Vagina (tissue), 2 donors: ENCODE measurements at regions not wholly inside any gene's neighbourhood (a gene's known extent, or its start where the extent isn't known, plus 50 kb on each side); places are given as distances from the start of the nearest gene placed in this dataset.
"Not testable (repeated sequence)": the region's sequence is repeated elsewhere in the genome, so short reads cannot be mapped to it uniquely, and the experiment has no call there.

Source experiments
- DNase-seq, 2 donors: peaks; one replicate each; pipeline ENCODE4 v3.0.0-alpha.2; 2017; ENCODE audit errors: extremely low spot score in 2 of 2
- H3K27ac ChIP-seq: fragments of 200-600 bp; sonication (generic); one replicate; pipeline ENCODE4 v1.5.1; 2019
- H3K27me3 ChIP-seq: fragments of 200-600 bp; sonication (generic); one replicate; pipeline ENCODE4 v1.5.1; 2019
- H3K36me3 ChIP-seq, 2 donors: fragments of 200-600 bp; sonication (generic); one replicate each; pipeline ENCODE4 v1.5.1; 2017 to 2019
- H3K4me1 ChIP-seq: fragments of 200-600 bp; sonication (generic); one replicate; pipeline ENCODE4 v1.5.1; 2019
- H3K4me3 ChIP-seq, 2 donors: fragments of 200-600 bp; sonication (generic); 1 replicate in 1 of 2; 2 replicates in 1 of 2; pipeline ENCODE4 v1.5.1; 2016 to 2019
- H3K9me3 ChIP-seq: fragments of 200-600 bp; sonication (generic); one replicate; pipeline ENCODE4 v1.5.1; 2019
- POLR2A ChIP-seq, 2 donors: fragments of 450-650 bp; IDR thresholded peaks; one replicate each; pipeline ENCODE4 v1.6.1; 2017; ENCODE audit warnings: antibody characterized with exemption in 2 of 2, mild to moderate bottlenecking in 2 of 2, moderate library complexity in 2 of 2
- POLR2AphosphoS5 ChIP-seq, 2 donors: sonication (generic); formaldehyde crosslinking; IDR thresholded peaks; one replicate each; pipeline ENCODE4 v1.9.0; 2017; ENCODE audit warnings: antibody characterized with exemption in 2 of 2, mild to moderate bottlenecking in 2 of 2, low read depth in 1 of 2; ENCODE audit not compliant: insufficient read depth in 1 of 2
- intact Hi-C: fragments of 100-400 bp; cut with DNase I; formaldehyde crosslinking; loops from one replicate; pipeline ENCODE4 v1.15.1; 2023
- TF ChIP-seq, protein P1 (sequence below), 3 experiments: fragments of 450-650 bp in 2 of 3; fragments of 200-600 bp in 1 of 3; sonication (generic) in 1 of 3; IDR thresholded peaks; one replicate each; pipeline ENCODE4 v1.5.1; 2017 to 2019; ENCODE audit warnings: antibody characterized with exemption in 3 of 3, mild to moderate bottlenecking in 2 of 3, moderate library complexity in 2 of 3

- no peak for DNase-seq
- Histone ChIP-seq H3K9me3 (no peaks in the 10 kb centered on the region), H3K4me1 (no peaks in the 10 kb centered on the region), H3K27ac (no peak overlapping the region), H3K4me3 (no peak overlapping the region), H3K27me3 (no peaks in the 10 kb centered on the region), H3K36me3 (no peaks in the 10 kb centered on the region)
- intact Hi-C loops: no loop called here
- TF ChIP-seq POLR2A (IDR thresholded peaks at IDR 0.05) (no peak), POLR2AphosphoS5 (IDR thresholded peaks at IDR 0.05; ENCODE audit: insufficient read depth in 1 of 2, low read depth in 1 of 2) (no peak)
- TF ChIP-seq, protein P1, sequence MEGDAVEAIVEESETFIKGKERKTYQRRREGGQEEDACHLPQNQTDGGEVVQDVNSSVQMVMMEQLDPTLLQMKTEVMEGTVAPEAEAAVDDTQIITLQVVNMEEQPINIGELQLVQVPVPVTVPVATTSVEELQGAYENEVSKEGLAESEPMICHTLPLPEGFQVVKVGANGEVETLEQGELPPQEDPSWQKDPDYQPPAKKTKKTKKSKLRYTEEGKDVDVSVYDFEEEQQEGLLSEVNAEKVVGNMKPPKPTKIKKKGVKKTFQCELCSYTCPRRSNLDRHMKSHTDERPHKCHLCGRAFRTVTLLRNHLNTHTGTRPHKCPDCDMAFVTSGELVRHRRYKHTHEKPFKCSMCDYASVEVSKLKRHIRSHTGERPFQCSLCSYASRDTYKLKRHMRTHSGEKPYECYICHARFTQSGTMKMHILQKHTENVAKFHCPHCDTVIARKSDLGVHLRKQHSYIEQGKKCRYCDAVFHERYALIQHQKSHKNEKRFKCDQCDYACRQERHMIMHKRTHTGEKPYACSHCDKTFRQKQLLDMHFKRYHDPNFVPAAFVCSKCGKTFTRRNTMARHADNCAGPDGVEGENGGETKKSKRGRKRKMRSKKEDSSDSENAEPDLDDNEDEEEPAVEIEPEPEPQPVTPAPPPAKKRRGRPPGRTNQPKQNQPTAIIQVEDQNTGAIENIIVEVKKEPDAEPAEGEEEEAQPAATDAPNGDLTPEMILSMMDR (IDR thresholded peaks at IDR 0.05): no peak
Measured at GRCh38 chr13:87322386-87322785, 348.8 kb upstream of the SLITRK5 start.

- no peak for DNase-seq
- no peak overlapping the region for H3K27ac ChIP-seq
- no peaks in the 10 kb centered on the region for H3K4me1 ChIP-seq
- H3K9me3 ChIP-seq: no peaks in the 10 kb centered on the region
- H3K4me3 ChIP-seq: no peak overlapping the region
- H3K36me3 ChIP-seq: no peaks in the 10 kb centered on the region
- no peaks in the 10 kb centered on the region for H3K27me3 ChIP-seq
- intact Hi-C loops: no loop called here
- TF ChIP-seq POLR2A (IDR thresholded peaks at IDR 0.05) (no peak), POLR2AphosphoS5 (IDR thresholded peaks at IDR 0.05; ENCODE audit: insufficient read depth in 1 of 2, low read depth in 1 of 2) (no peak)
Measured at GRCh38 chr13:87324558-87324957, 346.6 kb upstream of the SLITRK5 start.

- no peak for DNase-seq
- H3K36me3 ChIP-seq: no peaks in the 10 kb centered on the region
- no peak overlapping the region for H3K27ac ChIP-seq
- intact Hi-C loops: no loop called here
- no peaks in the 10 kb centered on the region for H3K9me3 ChIP-seq
- no peaks in the 10 kb centered on the region for H3K27me3 ChIP-seq
- TF ChIP-seq POLR2A (IDR thresholded peaks at IDR 0.05) (no peak), POLR2AphosphoS5 (IDR thresholded peaks at IDR 0.05; ENCODE audit: insufficient read depth in 1 of 2, low read depth in 1 of 2) (peak in 1 of 2 donors; percentile 72)
- H3K4me3 ChIP-seq: no peak overlapping the region
- no peaks in the 10 kb centered on the region for H3K4me1 ChIP-seq
Measured at GRCh38 chr13:87331178-87331577, 340.0 kb upstream of the SLITRK5 start.

- Histone ChIP-seq H3K27me3 (no peaks in the 10 kb centered on the region), H3K27ac (no peak overlapping the region), H3K4me1 (no peaks in the 10 kb centered on the region), H3K36me3 (no peaks in the 10 kb centered on the region), H3K9me3 (no peaks in the 10 kb centered on the region), H3K4me3 (no peak overlapping the region)
- TF ChIP-seq, protein P1 (IDR thresholded peaks at IDR 0.05): no peak
- no peak for TF ChIP-seq POLR2A (IDR thresholded peaks at IDR 0.05)
- no peak for TF ChIP-seq POLR2AphosphoS5 (IDR thresholded peaks at IDR 0.05; ENCODE audit: insufficient read depth in 1 of 2, low read depth in 1 of 2)
- intact Hi-C loops: no loop called here
- no peak for DNase-seq
Measured at GRCh38 chr13:87333599-87333998, 337.6 kb upstream of the SLITRK5 start.

DNA sequence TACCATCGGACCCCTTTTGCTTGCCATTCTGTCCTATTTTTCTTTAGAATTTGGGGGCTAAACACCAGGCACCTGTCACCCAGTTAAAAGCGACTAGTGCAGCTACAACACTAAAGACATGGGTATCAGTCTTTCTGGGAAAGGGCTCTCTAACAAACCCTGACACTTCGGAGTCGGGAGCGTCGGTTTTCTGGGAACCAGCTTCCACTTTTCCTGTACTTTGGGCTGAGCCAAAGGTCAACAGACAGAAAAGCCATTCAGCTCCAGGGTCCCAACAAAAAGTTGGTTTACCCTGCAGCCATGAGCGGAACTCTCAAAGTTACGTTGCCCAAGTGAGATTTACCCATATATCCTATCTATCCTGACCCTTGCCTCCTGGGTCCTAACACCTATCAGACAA, 337.0 kb upstream of the SLITRK5 start:
- no peak overlapping the region for H3K4me3 ChIP-seq
- H3K4me1 ChIP-seq: no peaks in the 10 kb centered on the region
- no peak for TF ChIP-seq POLR2AphosphoS5 (IDR thresholded peaks at IDR 0.05; ENCODE audit: insufficient read depth in 1 of 2, low read depth in 1 of 2)
- TF ChIP-seq POLR2A (IDR thresholded peaks at IDR 0.05): no peak
- TF ChIP-seq, protein P1 (IDR thresholded peaks at IDR 0.05): no peak
- H3K27ac ChIP-seq: no peak overlapping the region
- no peak for DNase-seq
- H3K27me3 ChIP-seq: no peaks in the 10 kb centered on the region
- intact Hi-C loops: no loop called here
- H3K36me3 ChIP-seq: no peaks in the 10 kb centered on the region
- no peaks in the 10 kb centered on the region for H3K9me3 ChIP-seq

- H3K4me3 ChIP-seq, H3K27me3 ChIP-seq, H3K4me1 ChIP-seq, H3K27ac ChIP-seq, intact Hi-C loops, DNase-seq, H3K9me3 ChIP-seq, H3K36me3 ChIP-seq: not testable (repeated sequence)
Measured at GRCh38 chr13:87336346-87336889, 334.8 kb upstream of the SLITRK5 start.
